Pancreas (tissue), 10 donors: ENCODE measurements at regions not wholly inside any gene's neighbourhood (a gene's known extent, or its start where the extent isn't known, plus 50 kb on each side); places are given as distances from the start of the nearest gene placed in this dataset.

Experiments used
- ATAC-seq, 4 donors: fragments of 200-7000 bp; cut with Tn5 transposase; one replicate each; pipeline versions ENCODE4 v1.8.0 to v1.9.1; 2020; ENCODE audit warnings: mild to moderate bottlenecking in 4 of 4, moderate library complexity in 4 of 4
- DNase-seq, 6 donors: peaks; one replicate each; pipeline ENCODE4 v3.0.0-alpha.2; 2020
- FAIRE-seq: peaks from 2 replicates; lab custom pipeline; 2012; peaks lifted over from hg19 to GRCh38; lab: Jason Lieb, UNC
- H3K27ac ChIP-seq, 4 donors: fragments of 200-600 bp; sonication (generic); 1 replicate in 3 of 4; 2 replicates in 1 of 4; pipeline versions ENCODE4 v1.5.0 to v1.8.0; 2020
- H3K27me3 ChIP-seq, 4 donors: fragments of 200-600 bp; one replicate each; pipeline ENCODE4 v1.8.0; 2021
- H3K36me3 ChIP-seq, 3 donors: fragments of 200-600 bp; sonication (generic) in 1 of 3; one replicate each; pipeline versions ENCODE4 v1.5.0 to v1.8.0; 2020 to 2021
- H3K4me1 ChIP-seq, 3 donors: fragments of 200-600 bp; one replicate each; pipeline ENCODE4 v1.8.0; 2021
- H3K4me3 ChIP-seq, 4 donors: fragments of 200-600 bp; sonication (generic) in 2 of 4; one replicate each; pipeline versions ENCODE4 v1.5.0 to v1.8.0; 2020 to 2021
- H3K9me3 ChIP-seq, 4 donors: fragments of 200-600 bp; one replicate each; pipeline ENCODE4 v1.8.0; 2021
- WGBS, 2 donors: extraction: QIAGEN DNeasy Blood & Tissue Kit; methylation state at CpG; one replicate each; pipeline ENCODE4 v1.1.7; 2013; 5-methylcytosine and 5-hydroxymethylcytosine counted together
- intact Hi-C, 3 donors: fragments of 100-400 bp; cut with DNase I; formaldehyde crosslinking; loops; one replicate each; pipeline versions ENCODE4 v1.11.1 to v1.14.2; 2022
- TF ChIP-seq, protein P1 (sequence below), 4 donors: fragments of 200-600 bp; sonication (generic) in 3 of 4; IDR thresholded peaks; one replicate each; pipeline versions ENCODE4 v1.5.0 to v1.8.0; 2021; ENCODE audit warnings: antibody characterized with exemption in 4 of 4
- donor health status: healthy with polysubstance abuse.
- donor health status: DM: no; HTN: no; CAD: no; lungs with moderate emphysema.
- donor health status: DM: no; HTN: no; CAD: no.
- donor health status: control.
- donor health status: control.
- donor health status: Bipolar disorder and iron deficiency.
- donor health status: DM: yes; HTN: yes; CAD: no.
- donor health status: DM: no; HTN: no; CAD: no.
- donor health status: DM: no; HTN: no; CAD: no.
- donor health status: DM: yes; HTN: yes; CAD: no.

DNA sequence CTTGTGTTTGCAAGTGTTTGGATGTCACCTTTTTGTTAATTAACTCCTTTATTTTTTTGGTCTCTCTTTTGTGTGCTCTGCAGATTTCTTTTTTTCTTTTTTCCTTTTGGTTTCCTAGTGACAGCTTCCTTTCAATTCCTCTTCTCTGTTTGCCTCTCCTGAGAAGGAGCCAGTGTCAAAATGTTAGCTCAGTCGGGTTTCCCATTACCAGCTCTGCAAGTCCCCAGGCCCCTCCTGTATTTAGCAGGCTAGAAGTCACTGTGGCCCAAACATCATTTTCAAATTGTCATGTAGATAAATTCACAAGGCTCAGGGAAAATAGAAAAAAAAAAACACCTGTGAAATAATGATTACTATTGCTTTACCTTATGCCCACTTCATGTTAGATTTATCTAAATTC lies 1621.6 kb downstream of the CDH8 start:
- Histone ChIP-seq H3K4me3 (no peak overlapping the region), H3K36me3 (no peaks in the 10 kb centered on the region), H3K9me3 (no peaks in the 10 kb centered on the region), H3K27ac (no peak overlapping the region), H3K4me1 (no peaks in the 10 kb centered on the region), H3K27me3 (no peaks in the 10 kb centered on the region)
- DNase-seq (no peak), ATAC-seq (no peak), FAIRE-seq (no peak)
- WGBS, 2 donors, result 5 to 6% methylated on average over 1 of the region's 1 CpG
- TF ChIP-seq, protein P1, sequence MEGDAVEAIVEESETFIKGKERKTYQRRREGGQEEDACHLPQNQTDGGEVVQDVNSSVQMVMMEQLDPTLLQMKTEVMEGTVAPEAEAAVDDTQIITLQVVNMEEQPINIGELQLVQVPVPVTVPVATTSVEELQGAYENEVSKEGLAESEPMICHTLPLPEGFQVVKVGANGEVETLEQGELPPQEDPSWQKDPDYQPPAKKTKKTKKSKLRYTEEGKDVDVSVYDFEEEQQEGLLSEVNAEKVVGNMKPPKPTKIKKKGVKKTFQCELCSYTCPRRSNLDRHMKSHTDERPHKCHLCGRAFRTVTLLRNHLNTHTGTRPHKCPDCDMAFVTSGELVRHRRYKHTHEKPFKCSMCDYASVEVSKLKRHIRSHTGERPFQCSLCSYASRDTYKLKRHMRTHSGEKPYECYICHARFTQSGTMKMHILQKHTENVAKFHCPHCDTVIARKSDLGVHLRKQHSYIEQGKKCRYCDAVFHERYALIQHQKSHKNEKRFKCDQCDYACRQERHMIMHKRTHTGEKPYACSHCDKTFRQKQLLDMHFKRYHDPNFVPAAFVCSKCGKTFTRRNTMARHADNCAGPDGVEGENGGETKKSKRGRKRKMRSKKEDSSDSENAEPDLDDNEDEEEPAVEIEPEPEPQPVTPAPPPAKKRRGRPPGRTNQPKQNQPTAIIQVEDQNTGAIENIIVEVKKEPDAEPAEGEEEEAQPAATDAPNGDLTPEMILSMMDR (IDR thresholded peaks at IDR 0.05), result no peak
- intact Hi-C loops, result no loop called here

GRCh38 chr16:60413969-60414368 lies 1622.3 kb downstream of the CDH8 start:
- H3K27ac ChIP-seq, result no peak overlapping the region
- no peaks in the 10 kb centered on the region for H3K27me3 ChIP-seq
- DNase-seq, result no peak
- intact Hi-C loops, result no loop called here
- H3K36me3 ChIP-seq, result no peaks in the 10 kb centered on the region
- no peaks in the 10 kb centered on the region for H3K9me3 ChIP-seq
- no peak for ATAC-seq
- no peaks in the 10 kb centered on the region for H3K4me1 ChIP-seq
- no peak for FAIRE-seq
- TF ChIP-seq, protein P1 (IDR thresholded peaks at IDR 0.05), result no peak
- no peak overlapping the region for H3K4me3 ChIP-seq
- WGBS, 2 donors, result 50 to 58% methylated on average over 2 of the region's 2 CpGs

DNA sequence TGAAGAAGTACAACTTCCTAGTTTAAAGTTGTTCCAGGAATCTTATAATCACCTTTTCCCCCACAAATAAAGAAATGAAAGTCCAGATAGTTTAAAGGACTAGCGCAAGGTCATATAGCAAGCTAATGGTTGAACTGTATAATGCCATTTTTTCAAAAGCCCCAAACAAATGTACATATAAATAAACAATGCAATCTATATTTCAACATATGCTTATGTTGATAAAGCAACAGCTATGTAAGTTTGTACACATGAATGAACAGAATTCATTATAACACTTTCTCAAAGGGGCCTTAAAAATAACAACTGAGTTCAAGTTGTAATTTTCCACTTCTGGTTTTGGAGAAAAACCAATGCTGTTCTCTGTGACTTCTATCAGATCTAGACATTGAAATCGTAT lies 1628.6 kb downstream of the CDH8 start:
- H3K27ac ChIP-seq, result no peak overlapping the region
- no peak overlapping the region for H3K4me3 ChIP-seq
- no peak for DNase-seq
- no peaks in the 10 kb centered on the region for H3K27me3 ChIP-seq
- no peak for FAIRE-seq
- no peaks in the 10 kb centered on the region for H3K36me3 ChIP-seq
- TF ChIP-seq, protein P1 (IDR thresholded peaks at IDR 0.05), result no peak
- H3K4me1 ChIP-seq, result no peaks in the 10 kb centered on the region
- no peaks in the 10 kb centered on the region for H3K9me3 ChIP-seq
- 60 to 71% methylated on average over 2 of the region's 2 CpGs for whole genome bisulfite sequencing, 2 donors
- no peak for ATAC-seq
- intact Hi-C loops, result no loop called here

GRCh38 chr16:60407034-60407433 lies 1629.2 kb downstream of the CDH8 start:
- Histone ChIP-seq H3K4me3 (no peak overlapping the region), H3K9me3 (no peaks in the 10 kb centered on the region), H3K27me3 (no peaks in the 10 kb centered on the region), H3K4me1 (no peaks in the 10 kb centered on the region), H3K27ac (no peak overlapping the region), H3K36me3 (no peaks in the 10 kb centered on the region)
- WGBS, 2 donors, result 65 to 73% methylated on average over 4 of the region's 4 CpGs
- intact Hi-C loops, result no loop called here
- ATAC-seq, result no peak
- no peak for FAIRE-seq
- DNase-seq, result no peak
- TF ChIP-seq, protein P1 (IDR thresholded peaks at IDR 0.05), result no peak

DNA sequence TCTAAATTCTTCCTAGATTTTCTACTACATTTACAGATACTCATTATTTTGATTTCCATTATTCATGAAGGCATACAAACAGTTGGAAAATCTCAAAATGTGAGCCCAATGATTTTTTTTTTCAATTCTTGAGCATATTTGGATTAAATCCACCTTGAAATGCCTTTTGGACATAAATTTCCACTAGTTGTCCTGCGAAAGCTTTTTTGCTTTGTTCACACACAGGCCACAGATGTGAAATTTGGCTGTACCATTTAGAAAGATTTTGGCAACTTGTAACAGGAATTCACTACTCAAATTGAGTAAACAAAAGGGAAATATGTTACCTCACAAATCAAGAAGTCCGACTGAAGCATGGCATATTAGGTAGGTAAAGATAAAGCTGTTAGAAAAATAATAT lies 1631.0 kb downstream of the CDH8 start:
- intact Hi-C loops, result no loop called here
- Histone ChIP-seq H3K4me3 (no peak overlapping the region), H3K27ac (no peak overlapping the region), H3K9me3 (no peaks in the 10 kb centered on the region), H3K4me1 (no peaks in the 10 kb centered on the region), H3K36me3 (no peaks in the 10 kb centered on the region), H3K27me3 (no peaks in the 10 kb centered on the region)
- DNase-seq (no peak), FAIRE-seq (no peak), ATAC-seq (no peak)
- WGBS, 2 donors, result 40 to 49% methylated on average over 2 of the region's 2 CpGs
- TF ChIP-seq, protein P1 (IDR thresholded peaks at IDR 0.05), result no peak
